Breast epithelium (tissue), 3 donors: ENCODE measurements at regions not wholly inside any gene's neighbourhood (a gene's known extent, or its start where the extent isn't known, plus 50 kb on each side); places are given as distances from the start of the nearest gene placed in this dataset.

Experiments used
- POLR2A ChIP-seq: fragments of 450-650 bp; IDR thresholded peaks from one replicate; pipeline ENCODE4 v1.6.1; 2016; ENCODE audit warnings: antibody characterized with exemption, mild to moderate bottlenecking, moderate library complexity
- TF ChIP-seq, protein P1 (sequence below), 3 donors: fragments of 450-650 bp; IDR thresholded peaks; one replicate each; pipeline ENCODE4 v1.5.1; 2016 to 2017; ENCODE audit warnings: antibody characterized with exemption in 3 of 3, mild to moderate bottlenecking in 3 of 3, moderate library complexity in 3 of 3

DNA sequence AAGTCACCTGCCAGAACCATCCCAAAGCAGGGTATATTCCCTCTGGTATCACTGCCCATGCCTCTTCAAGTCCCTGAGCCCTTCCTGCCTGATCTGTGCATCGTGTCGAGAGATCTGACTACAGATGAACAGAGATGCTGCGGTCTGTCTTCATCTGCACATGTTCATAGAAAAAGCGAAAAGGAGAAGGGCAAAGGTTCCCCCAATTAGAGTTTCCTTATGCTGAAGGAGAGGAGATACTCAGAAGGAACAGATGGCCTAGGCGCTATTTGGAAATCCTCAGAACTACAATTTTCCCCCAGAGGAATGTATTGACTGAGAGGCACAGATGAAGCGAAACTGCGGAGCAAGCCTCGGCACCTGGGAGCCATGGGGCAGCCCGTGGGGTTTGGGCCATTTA, 170.9 kb downstream of the SEC61B start:
- TF ChIP-seq, protein P1, sequence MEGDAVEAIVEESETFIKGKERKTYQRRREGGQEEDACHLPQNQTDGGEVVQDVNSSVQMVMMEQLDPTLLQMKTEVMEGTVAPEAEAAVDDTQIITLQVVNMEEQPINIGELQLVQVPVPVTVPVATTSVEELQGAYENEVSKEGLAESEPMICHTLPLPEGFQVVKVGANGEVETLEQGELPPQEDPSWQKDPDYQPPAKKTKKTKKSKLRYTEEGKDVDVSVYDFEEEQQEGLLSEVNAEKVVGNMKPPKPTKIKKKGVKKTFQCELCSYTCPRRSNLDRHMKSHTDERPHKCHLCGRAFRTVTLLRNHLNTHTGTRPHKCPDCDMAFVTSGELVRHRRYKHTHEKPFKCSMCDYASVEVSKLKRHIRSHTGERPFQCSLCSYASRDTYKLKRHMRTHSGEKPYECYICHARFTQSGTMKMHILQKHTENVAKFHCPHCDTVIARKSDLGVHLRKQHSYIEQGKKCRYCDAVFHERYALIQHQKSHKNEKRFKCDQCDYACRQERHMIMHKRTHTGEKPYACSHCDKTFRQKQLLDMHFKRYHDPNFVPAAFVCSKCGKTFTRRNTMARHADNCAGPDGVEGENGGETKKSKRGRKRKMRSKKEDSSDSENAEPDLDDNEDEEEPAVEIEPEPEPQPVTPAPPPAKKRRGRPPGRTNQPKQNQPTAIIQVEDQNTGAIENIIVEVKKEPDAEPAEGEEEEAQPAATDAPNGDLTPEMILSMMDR (IDR thresholded peaks at IDR 0.05) = no peak
- no peak for TF ChIP-seq POLR2A
